Upper lobe of right lung (tissue), 1 donor: ENCODE measurements at regions not wholly inside any gene's neighbourhood (a gene's known extent, or its start where the extent isn't known, plus 50 kb on each side); places are given as distances from the start of the nearest gene placed in this dataset.
"Not testable (repeated sequence)": the region's sequence is repeated elsewhere in the genome, so short reads cannot be mapped to it uniquely, and the experiment has no call there.

ENCODE experiments used
- ATAC-seq: fragments of 200-7000 bp; cut with Tn5 transposase; one replicate; pipeline ENCODE4 v1.9.1; 2020; ENCODE audit warnings: mild to moderate bottlenecking, moderate library complexity
- DNase-seq: peaks from one replicate; pipeline ENCODE4 v3.0.0-alpha.2; 2020
- H3K27ac ChIP-seq: fragments of 200-600 bp; one replicate; pipeline ENCODE4 v1.8.0; 2022
- H3K27me3 ChIP-seq: fragments of 200-600 bp; one replicate; pipeline ENCODE4 v1.8.0; 2022; ENCODE audit warnings: mild to moderate bottlenecking
- H3K36me3 ChIP-seq: fragments of 200-600 bp; one replicate; pipeline ENCODE4 v1.8.0; 2022
- H3K4me1 ChIP-seq: fragments of 200-600 bp; one replicate; pipeline ENCODE4 v1.8.0; 2022
- H3K4me3 ChIP-seq: fragments of 200-600 bp; one replicate; pipeline ENCODE4 v1.8.0; 2022; ENCODE audit warnings: mild to moderate bottlenecking
- H3K9me3 ChIP-seq: fragments of 200-600 bp; one replicate; pipeline ENCODE4 v1.8.0; 2022
- CTCF ChIP-seq: fragments of 200-600 bp; IDR thresholded peaks from one replicate; pipeline ENCODE4 v1.8.0; 2022; ENCODE audit warnings: antibody characterized with exemption
- intact Hi-C: fragments of 100-400 bp; cut with DNase I; formaldehyde crosslinking; loops from one replicate; pipeline ENCODE4 v1.11.0; 2022
- donor health status: DM: no; HTN: yes; CAD: no; lungs with severe emphysema.

- intact Hi-C loops, result no loop called here
- DNase-seq, result no peak
Observed at GRCh38 chr18:2164644-2165550, 406.4 kb downstream of the METTL4 start.

DNA sequence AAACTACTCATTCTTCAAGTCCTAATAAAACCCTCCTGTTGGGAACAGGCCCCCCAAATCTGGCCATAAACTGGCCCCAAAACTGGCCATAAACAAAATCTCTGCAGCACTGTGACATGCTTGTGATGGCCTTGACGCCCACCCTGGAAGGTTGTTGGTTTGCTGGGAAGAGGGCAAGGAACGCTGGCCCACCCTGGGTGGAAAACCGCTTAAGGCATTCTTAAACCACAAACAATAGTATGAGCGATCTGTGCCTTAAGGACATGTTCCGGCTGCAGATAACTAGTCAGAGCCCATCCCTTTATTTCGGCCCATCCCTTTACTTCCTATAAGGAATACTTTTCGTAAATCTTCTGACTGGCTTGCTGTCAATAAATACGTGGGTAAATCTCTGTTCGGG, 404.4 kb downstream of the METTL4 start:
- H3K4me3 ChIP-seq, H3K9me3 ChIP-seq: not testable (repeated sequence)

More at GRCh38 chr18:2164644-2165550, 406.4 kb downstream of the METTL4 start:
- TF ChIP-seq CTCF, result no peak
- H3K4me1 ChIP-seq, result no peaks in the 10 kb centered on the region
- no peaks in the 10 kb centered on the region for H3K27me3 ChIP-seq
- no peaks in the 10 kb centered on the region for H3K36me3 ChIP-seq
- H3K9me3 ChIP-seq, result no peaks in the 10 kb centered on the region
- H3K4me3 ChIP-seq, result no peak overlapping the region
- no peak for ATAC-seq
- no peak overlapping the region for H3K27ac ChIP-seq

DNA sequence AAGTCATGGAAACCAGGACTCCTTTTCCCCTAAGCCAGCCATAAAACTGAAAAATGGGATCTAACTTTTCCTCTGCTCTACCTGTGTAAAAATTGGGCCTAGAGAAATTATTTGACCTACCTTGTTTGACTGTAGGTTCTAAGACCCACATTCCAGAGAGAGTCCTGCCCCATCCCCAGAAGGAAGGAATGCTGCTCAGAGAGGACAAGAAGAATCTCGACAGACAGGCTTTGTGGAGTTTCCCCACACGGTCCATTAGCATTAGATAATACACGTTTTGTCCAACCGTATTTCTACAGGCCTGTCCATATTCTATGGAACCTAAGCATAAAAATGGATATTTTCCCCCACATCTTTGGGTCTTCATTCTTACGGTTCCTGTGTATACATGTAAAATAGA, 403.3 kb downstream of the METTL4 start:
- intact Hi-C loops, result no loop called here
- no peak for TF ChIP-seq CTCF
- ATAC-seq (no peak), DNase-seq (no peak)
- H3K4me1 ChIP-seq, result no peaks in the 10 kb centered on the region
- H3K27me3 ChIP-seq, result no peaks in the 10 kb centered on the region
- no peaks in the 10 kb centered on the region for H3K9me3 ChIP-seq
- no peak overlapping the region for H3K4me3 ChIP-seq
- no peak overlapping the region for H3K27ac ChIP-seq
- no peaks in the 10 kb centered on the region for H3K36me3 ChIP-seq

More for the DNA sequence above, 404.4 kb downstream of the METTL4 start:
- H3K27me3 ChIP-seq, H3K4me1 ChIP-seq, H3K36me3 ChIP-seq, intact Hi-C loops, DNase-seq, H3K27ac ChIP-seq, ATAC-seq: not testable (repeated sequence)

DNA sequence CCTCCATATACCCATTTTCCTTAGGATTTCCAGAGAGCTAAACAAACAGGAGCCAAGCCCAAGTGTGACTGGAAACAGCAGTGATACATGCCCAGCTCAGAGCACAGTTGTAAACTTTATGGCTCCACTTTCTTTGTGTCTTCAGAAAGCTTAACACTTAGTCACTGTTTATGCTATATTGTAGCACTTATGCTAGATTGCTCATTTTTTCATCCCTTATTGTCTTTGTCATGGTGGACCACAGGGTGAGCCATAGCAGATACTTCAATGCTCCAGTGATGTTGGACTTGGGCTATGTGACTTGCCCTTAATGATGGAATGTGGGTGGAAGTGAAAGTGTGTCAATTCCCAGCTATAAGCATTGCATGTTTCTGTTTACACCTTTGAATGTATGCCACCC, 401.6 kb downstream of the METTL4 start:
- no peak for ATAC-seq
- no peaks in the 10 kb centered on the region for H3K27me3 ChIP-seq
- DNase-seq, result no peak
- TF ChIP-seq CTCF, result no peak
- H3K9me3 ChIP-seq, result no peaks in the 10 kb centered on the region
- no peaks in the 10 kb centered on the region for H3K36me3 ChIP-seq
- intact Hi-C loops, result no loop called here
- no peak overlapping the region for H3K27ac ChIP-seq
- no peak overlapping the region for H3K4me3 ChIP-seq
- no peaks in the 10 kb centered on the region for H3K4me1 ChIP-seq

DNA sequence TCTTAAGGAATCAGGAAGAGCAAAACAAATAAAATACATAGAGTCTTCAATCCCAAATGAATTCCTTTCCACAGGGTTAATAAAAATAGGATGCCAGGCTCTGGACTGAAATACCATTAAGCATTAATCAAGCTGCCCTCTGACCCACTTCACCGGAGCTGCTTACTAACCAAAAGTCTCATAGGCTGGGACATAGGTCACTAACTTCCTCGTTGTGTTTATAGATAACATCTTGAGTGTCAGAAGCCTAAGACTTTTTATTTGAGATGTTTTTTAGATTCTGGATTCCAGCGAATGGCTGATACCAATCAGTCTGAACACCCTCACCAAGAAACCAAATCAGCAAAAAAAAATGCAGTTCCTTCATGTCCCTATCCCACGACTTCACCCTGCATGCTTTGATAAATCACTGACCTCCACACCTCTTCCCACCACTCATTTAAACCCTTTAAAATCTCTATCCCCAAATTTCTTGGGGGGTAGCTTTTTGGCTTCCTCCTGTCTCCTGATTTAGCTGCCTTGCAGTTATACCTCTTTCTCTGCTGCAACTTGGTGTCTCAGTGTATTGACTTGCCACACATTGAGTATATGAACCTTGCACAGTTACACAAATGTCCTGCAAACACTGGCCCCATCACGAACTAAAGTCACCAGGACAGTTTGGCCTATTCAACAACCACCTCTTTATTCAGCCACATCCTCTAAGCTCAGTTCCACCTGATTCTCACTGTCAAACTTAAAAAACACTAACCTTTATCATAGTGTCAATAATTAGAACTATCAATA, 399.3 kb downstream of the METTL4 start:
- no peaks in the 10 kb centered on the region for H3K27me3 ChIP-seq
- H3K4me3 ChIP-seq, result no peak overlapping the region
- no peak overlapping the region for H3K27ac ChIP-seq
- no peaks in the 10 kb centered on the region for H3K36me3 ChIP-seq
- DNase-seq (no peak), ATAC-seq (no peak)
- H3K4me1 ChIP-seq, result no peaks in the 10 kb centered on the region
- TF ChIP-seq CTCF, result no peak
- intact Hi-C loops, result no loop called here
- H3K9me3 ChIP-seq, result no peaks in the 10 kb centered on the region

DNA sequence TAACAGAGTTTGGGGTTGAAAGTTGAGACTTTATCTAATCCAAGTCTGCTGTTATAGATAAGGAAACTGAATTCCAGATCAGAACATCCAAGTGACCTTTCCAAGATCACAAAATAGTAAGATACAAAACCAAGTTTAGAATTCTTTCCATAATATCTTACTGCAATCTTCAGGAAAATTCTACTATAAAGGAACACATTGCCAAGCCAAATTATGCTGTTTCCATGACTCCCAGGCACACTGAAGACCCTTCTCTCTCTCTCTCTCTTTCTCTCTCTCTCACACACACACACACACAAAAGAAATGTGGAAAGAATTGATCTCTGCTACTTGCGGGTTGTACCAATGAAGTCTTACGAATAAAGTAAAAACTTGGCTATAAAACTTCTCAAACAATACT, 398.4 kb downstream of the METTL4 start:
- no peak for DNase-seq
- intact Hi-C loops, result no loop called here

More for the DNA sequence above, 398.4 kb downstream of the METTL4 start:
- TF ChIP-seq CTCF, result no peak
- Histone ChIP-seq H3K27me3 (no peaks in the 10 kb centered on the region), H3K9me3 (no peaks in the 10 kb centered on the region), H3K36me3 (no peaks in the 10 kb centered on the region), H3K4me1 (no peaks in the 10 kb centered on the region), H3K27ac (no peak overlapping the region), H3K4me3 (no peak overlapping the region)
- no peak for ATAC-seq
